ENCODE measurements at regions not wholly inside any gene's neighbourhood (a gene's known extent, or its start where the extent isn't known, plus 50 kb on each side); places are given as distances from the start of the nearest gene placed in this dataset.

GRCh38 chr12:124397399-124397679 lies 102.4 kb downstream of the RFLNA start:
- TF ChIP-seq CTCF (IDR thresholded peaks at IDR 0.05; ENCODE audit: insufficient read depth, low read length): no peak
- TF ChIP-seq POLR2AphosphoS5 (IDR thresholded peaks at IDR 0.05; ENCODE audit: low read depth): no peak
- TF ChIP-seq REST (IDR thresholded peaks at IDR 0.05; ENCODE audit: insufficient replicate concordance, low read depth): no peak

Measured in HL-60 (cell line).